ENCODE measurements at regions not wholly inside any gene's neighbourhood (a gene's known extent, or its start where the extent isn't known, plus 50 kb on each side); places are given as distances from the start of the nearest gene placed in this dataset.

GRCh38 chr6:14758421-14759081, 487.3 kb upstream of the JARID2 start:
- TF ChIP-seq POLR2A (IDR thresholded peaks at IDR 0.05; ENCODE audit: low read length) (no peak), GATA1 (IDR thresholded peaks at IDR 0.05; ENCODE audit: low read depth, low read length) (no peak)

Measured in erythroblast (primary cell).